ENCODE measurements at regions not wholly inside any gene's neighbourhood (a gene's known extent, or its start where the extent isn't known, plus 50 kb on each side); places are given as distances from the start of the nearest gene placed in this dataset.

- DNase-seq (ENCODE audit: low spot score): no peak
- ATAC-seq (ENCODE audit: low FRiP score): no peak
- TF ChIP-seq CTCF (IDR thresholded peaks at IDR 0.05): no peak
Observed at GRCh38 chr6:67683960-67684359, 951.1 kb upstream of the ADGRB3 start.

GRCh38 chr6:67680297-67680932 lies 954.7 kb upstream of the ADGRB3 start:
- TF ChIP-seq CTCF (IDR thresholded peaks at IDR 0.05): no peak
- DNase-seq (ENCODE audit: low spot score) (no peak), ATAC-seq (ENCODE audit: low FRiP score) (no peak)

GRCh38 chr6:67679566-67680296 lies 955.4 kb upstream of the ADGRB3 start:
- DNase-seq (ENCODE audit: low spot score) (no peak), ATAC-seq (ENCODE audit: low FRiP score) (no peak)
- TF ChIP-seq CTCF (IDR thresholded peaks at IDR 0.05): no peak

GRCh38 chr6:67676892-67677291 lies 958.2 kb upstream of the ADGRB3 start:
- no peak for TF ChIP-seq CTCF (IDR thresholded peaks at IDR 0.05)
- DNase-seq (ENCODE audit: low spot score): no peak

GRCh38 chr6:67667637-67668422 lies 967.3 kb upstream of the ADGRB3 start:
- no peak for DNase-seq (ENCODE audit: low spot score)
- ATAC-seq (ENCODE audit: low FRiP score): no peak
- no peak for TF ChIP-seq CTCF (IDR thresholded peaks at IDR 0.05)

More at GRCh38 chr6:67676892-67677291, 958.2 kb upstream of the ADGRB3 start:
- no peak for ATAC-seq (ENCODE audit: low FRiP score)

GRCh38 chr6:67666177-67666964 lies 968.7 kb upstream of the ADGRB3 start:
- no peak for TF ChIP-seq CTCF (IDR thresholded peaks at IDR 0.05)
- ATAC-seq (ENCODE audit: low FRiP score) (no peak), DNase-seq (ENCODE audit: low spot score) (no peak)
